DLD1 (cell line): ENCODE measurements at regions not wholly inside any gene's neighbourhood (a gene's known extent, or its start where the extent isn't known, plus 50 kb on each side); places are given as distances from the start of the nearest gene placed in this dataset.

Experiments
- in situ Hi-C: cut with HindIII; loops from 2 replicates; pipeline ENCODE4 v1.10.0; 2017; ENCODE audit warnings: low sequenced_read_pairs

DNA sequence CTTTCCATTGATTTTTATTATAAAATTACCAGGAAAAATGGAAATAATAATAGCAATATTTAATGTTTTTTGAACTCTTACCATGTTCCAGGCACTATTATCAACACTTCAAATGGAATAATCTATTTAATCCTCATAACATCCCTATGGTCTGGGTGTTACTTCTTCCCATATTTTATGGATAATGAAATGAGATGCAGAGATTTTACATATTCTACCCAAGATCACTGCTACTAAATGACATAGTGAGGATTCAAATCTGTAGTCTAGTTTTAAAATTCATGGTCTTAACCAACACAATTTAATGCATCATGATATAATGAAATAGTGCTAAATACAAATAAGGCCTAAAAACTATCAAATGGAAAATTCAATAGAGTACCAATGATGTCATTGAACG is 70.4 kb upstream of the COL3A1 start:
- in situ Hi-C loops = no loop called here

GRCh38 chr2:188909036-188909435 is 65.1 kb upstream of the COL3A1 start:
- in situ Hi-C loops = no loop called here

DNA sequence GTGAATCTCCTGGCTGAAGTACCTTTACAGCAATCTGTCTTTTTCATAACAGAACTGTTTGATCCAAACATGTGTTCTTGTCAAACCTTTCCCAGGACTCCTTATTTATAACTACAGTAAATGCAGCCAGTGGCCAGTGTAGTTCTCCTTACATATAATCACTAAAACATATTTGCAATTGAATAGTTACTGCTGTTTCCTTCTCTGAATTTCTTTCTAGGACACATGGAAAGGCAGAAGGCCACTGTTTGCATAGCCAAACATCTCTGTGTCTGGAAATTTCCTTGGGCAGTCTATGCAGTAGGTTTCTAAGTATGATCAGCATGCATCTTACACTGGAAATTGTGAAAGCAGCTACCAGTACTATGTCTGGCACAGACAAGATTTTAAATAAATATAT is 57.4 kb upstream of the COL3A1 start:
- in situ Hi-C loops = no loop called here

DNA sequence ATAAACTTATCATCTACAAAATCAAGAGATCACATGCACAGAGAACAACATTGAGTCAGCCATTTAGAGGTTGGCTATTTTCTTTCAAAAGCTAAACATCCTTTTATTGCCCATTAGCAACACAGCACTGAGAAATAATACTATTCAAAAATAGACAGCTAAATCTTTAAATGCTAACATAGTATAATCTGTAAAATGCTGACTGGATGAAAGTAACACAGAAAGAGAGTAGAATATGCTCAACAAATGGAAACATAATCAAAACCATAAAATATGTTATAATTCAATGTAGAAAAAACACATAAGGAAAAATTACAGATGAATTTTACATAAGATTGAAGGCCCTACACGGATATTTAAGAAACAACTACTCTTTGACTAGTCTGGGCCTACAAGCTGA is 56.5 kb upstream of the COL3A1 start:
- in situ Hi-C loops = no loop called here

DNA sequence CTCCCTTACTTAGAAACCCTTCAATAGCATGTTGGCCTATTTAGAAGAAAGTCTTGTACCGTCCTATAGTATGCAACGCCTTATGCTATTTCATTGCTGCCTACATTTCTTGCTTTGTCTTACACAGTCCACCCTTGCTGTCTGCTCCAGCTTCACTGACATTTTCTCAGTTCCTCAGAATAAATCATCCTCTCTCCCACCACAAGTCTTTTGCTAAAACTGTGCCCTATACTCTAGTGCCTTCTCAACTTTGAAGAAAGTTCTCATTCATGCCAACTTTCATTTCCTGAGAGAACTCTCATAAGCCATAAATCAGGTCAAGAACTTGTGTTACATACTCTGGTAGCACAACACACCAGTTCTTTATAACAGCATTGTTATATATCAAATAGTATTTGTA is 54.3 kb upstream of the COL3A1 start:
- in situ Hi-C loops = no loop called here

- in situ Hi-C loops = no loop called here
These were observed 52.0 kb upstream of the COL3A1 start for GRCh38 chr2:188922191-188922590.
